GM12878 (cell line): ENCODE measurements at regions not wholly inside any gene's neighbourhood (a gene's known extent, or its start where the extent isn't known, plus 50 kb on each side); places are given as distances from the start of the nearest gene placed in this dataset.

Source experiments
- CEBPB ChIP-seq, 2 experiments: fragments of 150-350 bp in 1 of 2; IDR thresholded peaks; 2 replicates each; pipeline ENCODE4 v1.6.1; 2012 to 2014; ENCODE audit warnings: low read depth in 2 of 2, low read length in 2 of 2, borderline replicate concordance in 1 of 2, inconsistent platforms in 1 of 2
- FOS ChIP-seq: IDR thresholded peaks from 3 replicates; pipeline ENCODE4 v1.6.1; 2011; ENCODE audit warnings: borderline replicate concordance; ENCODE audit not compliant: insufficient read length; ENCODE audit errors: extremely low read depth
- JUND ChIP-seq: IDR thresholded peaks from 2 replicates; pipeline ENCODE4 v1.6.1; 2012; ENCODE audit warnings: low read depth, mild to moderate bottlenecking, low read length, improper control_type of control experiment, moderate library complexity
- SMC3 ChIP-seq: IDR thresholded peaks from 2 replicates; pipeline ENCODE4 v1.6.1; 2011; ENCODE audit warnings: low read length, improper control_type of control experiment, borderline replicate concordance
- ZBTB11 ChIP-seq: fragments of 450-650 bp; formaldehyde crosslinking; IDR thresholded peaks from 2 replicates; pipeline ENCODE4 v1.5.0; 2022; ENCODE audit warnings: mild to moderate bottlenecking, missing genetic modification characterization
- TF ChIP-seq, protein P1 (sequence below): fragments of 450-650 bp; IDR thresholded peaks from 2 replicates; pipeline ENCODE4 v1.6.1; 2016; ENCODE audit warnings: mild to moderate bottlenecking

GRCh38 chr6:28646650-28647049, 121.0 kb downstream of the GPX5 start (continued):
- TF ChIP-seq ZBTB11 (CRISPR knock-in tag) (no peak), FOS (no peak), CEBPB (IDR thresholded peaks at IDR 0.05; ENCODE audit: borderline replicate concordance in 1 of 2, low read depth in 2 of 2, low read length in 2 of 2) (no peak), JUND (no peak), SMC3 (no peak)
- TF ChIP-seq, protein P1, sequence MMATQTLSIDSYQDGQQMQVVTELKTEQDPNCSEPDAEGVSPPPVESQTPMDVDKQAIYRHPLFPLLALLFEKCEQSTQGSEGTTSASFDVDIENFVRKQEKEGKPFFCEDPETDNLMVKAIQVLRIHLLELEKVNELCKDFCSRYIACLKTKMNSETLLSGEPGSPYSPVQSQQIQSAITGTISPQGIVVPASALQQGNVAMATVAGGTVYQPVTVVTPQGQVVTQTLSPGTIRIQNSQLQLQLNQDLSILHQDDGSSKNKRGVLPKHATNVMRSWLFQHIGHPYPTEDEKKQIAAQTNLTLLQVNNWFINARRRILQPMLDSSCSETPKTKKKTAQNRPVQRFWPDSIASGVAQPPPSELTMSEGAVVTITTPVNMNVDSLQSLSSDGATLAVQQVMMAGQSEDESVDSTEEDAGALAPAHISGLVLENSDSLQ = no peak
